ENCODE measurements at regions not wholly inside any gene's neighbourhood (a gene's known extent, or its start where the extent isn't known, plus 50 kb on each side); places are given as distances from the start of the nearest gene placed in this dataset.
A peak's percentile ranks its signal among the peaks of the same experiment; 100 is the strongest.

DNA sequence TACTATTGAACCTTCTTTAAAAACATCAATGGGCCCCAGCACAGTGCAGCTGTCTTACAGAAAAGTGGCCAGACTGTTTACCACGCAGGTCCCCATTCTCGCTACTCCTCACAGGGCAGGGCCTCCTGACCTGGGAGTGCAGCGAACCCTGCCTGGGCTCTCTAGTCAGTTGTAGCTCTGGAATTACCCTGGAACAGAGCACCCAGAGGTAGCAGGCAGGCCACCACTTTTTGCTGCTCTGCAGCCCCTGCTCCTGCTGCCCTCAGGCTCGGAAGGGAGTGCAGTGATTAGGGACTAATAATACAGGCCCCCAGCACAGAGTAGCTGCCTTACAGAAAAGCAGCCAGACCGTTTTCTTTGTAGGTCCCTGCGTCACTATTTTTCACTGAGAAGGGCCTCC lies 1563.0 kb downstream of the SUCLG1 start:
- no peaks in the 10 kb centered on the region for H3K36me3 ChIP-seq
- DNase-seq (ENCODE audit: low read depth in 1 of 2, low spot score in 1 of 2), result no peak
- no peak overlapping the region for H3K27ac ChIP-seq
- no peak overlapping the region for H3K4me3 ChIP-seq
- H3K4me1 ChIP-seq (ENCODE audit: low read depth), result peaks cover 13% of the 10 kb centered on the region
- TF ChIP-seq, protein P1, sequence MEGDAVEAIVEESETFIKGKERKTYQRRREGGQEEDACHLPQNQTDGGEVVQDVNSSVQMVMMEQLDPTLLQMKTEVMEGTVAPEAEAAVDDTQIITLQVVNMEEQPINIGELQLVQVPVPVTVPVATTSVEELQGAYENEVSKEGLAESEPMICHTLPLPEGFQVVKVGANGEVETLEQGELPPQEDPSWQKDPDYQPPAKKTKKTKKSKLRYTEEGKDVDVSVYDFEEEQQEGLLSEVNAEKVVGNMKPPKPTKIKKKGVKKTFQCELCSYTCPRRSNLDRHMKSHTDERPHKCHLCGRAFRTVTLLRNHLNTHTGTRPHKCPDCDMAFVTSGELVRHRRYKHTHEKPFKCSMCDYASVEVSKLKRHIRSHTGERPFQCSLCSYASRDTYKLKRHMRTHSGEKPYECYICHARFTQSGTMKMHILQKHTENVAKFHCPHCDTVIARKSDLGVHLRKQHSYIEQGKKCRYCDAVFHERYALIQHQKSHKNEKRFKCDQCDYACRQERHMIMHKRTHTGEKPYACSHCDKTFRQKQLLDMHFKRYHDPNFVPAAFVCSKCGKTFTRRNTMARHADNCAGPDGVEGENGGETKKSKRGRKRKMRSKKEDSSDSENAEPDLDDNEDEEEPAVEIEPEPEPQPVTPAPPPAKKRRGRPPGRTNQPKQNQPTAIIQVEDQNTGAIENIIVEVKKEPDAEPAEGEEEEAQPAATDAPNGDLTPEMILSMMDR (IDR thresholded peaks at IDR 0.05; ENCODE audit: low read depth, low read length), result no peak
- H3K9me3 ChIP-seq (ENCODE audit: low read depth), result no peaks in the 10 kb centered on the region
- H3K27me3 ChIP-seq, result no peaks in the 10 kb centered on the region

DNA sequence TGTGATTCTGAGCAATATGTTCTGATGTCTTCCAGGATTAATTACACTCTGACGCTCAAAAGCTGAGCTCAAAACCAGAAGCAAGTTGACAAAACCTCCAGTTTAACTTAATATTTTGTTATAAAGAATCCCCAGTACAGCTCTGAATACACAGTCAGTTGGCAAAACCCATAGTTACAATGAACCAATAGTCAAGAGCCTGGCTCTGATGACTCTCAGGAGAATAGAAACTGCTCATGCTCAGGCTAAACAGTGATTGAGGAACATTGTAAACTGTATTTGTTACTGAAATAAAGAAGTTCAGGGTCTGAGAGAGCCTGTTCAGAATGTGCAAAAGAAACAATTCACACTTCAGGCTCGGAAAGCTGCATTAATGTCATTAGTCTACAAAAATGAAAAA lies 1565.9 kb downstream of the SUCLG1 start:
- Histone ChIP-seq H3K36me3 (no peaks in the 10 kb centered on the region), H3K27ac (no peak overlapping the region), H3K27me3 (no peaks in the 10 kb centered on the region), H3K4me1 (ENCODE audit: low read depth) (peaks cover under 1% of the 10 kb centered on the region), H3K9me3 (ENCODE audit: low read depth) (no peaks in the 10 kb centered on the region), H3K4me3 (no peak overlapping the region)
- no peak for DNase-seq (ENCODE audit: low read depth in 1 of 2, low spot score in 1 of 2)
- TF ChIP-seq, protein P1 (IDR thresholded peaks at IDR 0.05; ENCODE audit: low read depth, low read length), result no peak

DNA sequence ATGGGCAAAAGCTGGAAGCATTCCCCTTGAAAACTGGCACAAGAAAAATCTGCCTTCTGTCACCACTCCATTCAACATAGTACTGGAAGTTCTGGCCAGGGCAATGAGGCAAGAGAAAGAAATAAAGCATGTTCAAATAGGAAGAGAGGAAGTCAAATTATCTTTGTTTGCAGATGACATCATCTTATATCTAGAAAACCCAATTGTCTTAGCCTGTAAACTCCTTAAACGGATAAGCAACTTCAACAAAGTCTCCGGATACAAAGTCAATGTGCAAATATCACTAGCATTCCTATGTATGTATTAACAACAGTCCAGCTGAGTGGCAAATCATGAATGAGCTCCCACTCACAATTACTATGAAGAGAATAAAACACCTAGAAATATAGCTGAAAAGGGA lies 1579.3 kb downstream of the SUCLG1 start:
- Histone ChIP-seq H3K27ac (no peak overlapping the region), H3K4me1 (ENCODE audit: low read depth) (no peaks in the 10 kb centered on the region), H3K27me3 (no peaks in the 10 kb centered on the region), H3K4me3 (no peak overlapping the region), H3K9me3 (ENCODE audit: low read depth) (no peaks in the 10 kb centered on the region), H3K36me3 (no peaks in the 10 kb centered on the region)
- TF ChIP-seq, protein P1 (IDR thresholded peaks at IDR 0.05; ENCODE audit: low read depth, low read length), result no peak
- peak in 1 of 2 donors; percentile 59 for DNase-seq (ENCODE audit: low read depth in 1 of 2, low spot score in 1 of 2)

DNA sequence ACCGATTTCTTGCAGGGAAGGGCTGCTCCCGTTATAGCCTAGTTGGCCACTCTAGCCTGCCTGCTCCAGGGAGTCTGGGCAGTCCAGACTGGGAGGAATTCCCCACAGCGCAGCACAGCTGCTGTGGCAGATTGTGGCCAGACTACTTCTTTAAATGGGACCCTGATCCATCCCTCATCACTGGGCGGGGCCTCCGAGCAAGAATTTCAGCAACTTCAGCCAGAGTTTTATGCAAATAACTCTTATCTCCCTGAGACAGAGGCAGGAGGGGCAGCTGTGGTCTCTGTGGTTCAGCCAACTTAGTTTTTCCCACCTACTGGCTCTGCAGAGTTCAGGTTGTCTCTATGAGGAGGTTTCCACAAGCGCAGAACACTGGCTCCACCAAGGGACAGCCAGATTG lies 1583.2 kb downstream of the SUCLG1 start:
- Histone ChIP-seq H3K27ac (no peak overlapping the region), H3K27me3 (no peaks in the 10 kb centered on the region), H3K4me1 (ENCODE audit: low read depth) (no peaks in the 10 kb centered on the region), H3K4me3 (no peak overlapping the region), H3K36me3 (no peaks in the 10 kb centered on the region), H3K9me3 (ENCODE audit: low read depth) (no peaks in the 10 kb centered on the region)
- DNase-seq (ENCODE audit: low read depth in 1 of 2, low spot score in 1 of 2), result peak in 1 of 2 donors; percentile 20
- TF ChIP-seq, protein P1 (IDR thresholded peaks at IDR 0.05; ENCODE audit: low read depth, low read length), result no peak

DNA sequence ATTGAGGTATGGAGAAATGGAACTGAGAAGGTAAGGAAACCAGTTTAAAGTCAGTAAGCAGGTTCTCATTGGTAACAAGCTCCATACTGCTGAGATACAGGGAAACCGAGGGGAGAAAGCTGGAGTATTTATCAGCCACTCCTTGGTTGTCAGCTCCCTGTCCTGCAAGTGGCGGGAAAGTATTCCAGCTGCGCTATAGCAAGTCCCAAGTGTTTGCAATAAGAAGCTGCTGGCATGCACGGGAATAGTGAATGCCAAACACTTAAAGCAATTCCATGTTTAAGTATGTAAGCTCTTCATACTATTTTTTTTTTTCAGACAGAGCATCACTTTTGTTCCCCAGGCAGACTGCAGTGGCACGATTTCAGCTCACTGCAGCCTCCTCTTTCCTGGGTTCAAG lies 1601.1 kb downstream of the SUCLG1 start:
- peak; percentile 15 to 48 for DNase-seq (ENCODE audit: low read depth in 1 of 2, low spot score in 1 of 2)
- no peak overlapping the region for H3K4me3 ChIP-seq
- H3K36me3 ChIP-seq, result no peaks in the 10 kb centered on the region
- no peaks in the 10 kb centered on the region for H3K27me3 ChIP-seq
- H3K9me3 ChIP-seq (ENCODE audit: low read depth), result no peaks in the 10 kb centered on the region
- no peaks in the 10 kb centered on the region for H3K4me1 ChIP-seq (ENCODE audit: low read depth)
- no peak overlapping the region for H3K27ac ChIP-seq
- TF ChIP-seq, protein P1 (IDR thresholded peaks at IDR 0.05; ENCODE audit: low read depth, low read length), result no peak

DNA sequence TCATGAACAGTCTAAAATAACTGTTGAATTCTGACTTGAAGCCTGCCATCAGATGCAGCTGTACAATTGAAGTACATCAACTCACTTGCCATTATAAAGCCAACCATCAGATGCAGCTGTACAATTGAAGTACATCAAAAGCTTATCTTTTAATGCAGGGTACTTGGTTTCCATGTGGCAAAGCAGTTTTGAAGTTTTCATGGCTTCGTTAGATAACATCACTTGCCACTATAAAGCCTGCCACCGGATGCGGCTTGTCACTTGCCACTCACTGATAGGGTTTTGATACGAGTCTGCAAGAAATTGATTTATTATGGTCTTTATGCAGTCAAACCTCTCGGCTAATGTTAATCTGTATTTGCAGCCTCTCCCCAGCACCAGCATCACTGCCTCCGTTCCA lies 1605.8 kb downstream of the SUCLG1 start:
- H3K36me3 ChIP-seq, result no peaks in the 10 kb centered on the region
- TF ChIP-seq, protein P1 (IDR thresholded peaks at IDR 0.05; ENCODE audit: low read depth, low read length), result no peak
- H3K4me1 ChIP-seq (ENCODE audit: low read depth), result no peaks in the 10 kb centered on the region
- H3K27ac ChIP-seq, result no peak overlapping the region
- H3K27me3 ChIP-seq, result no peaks in the 10 kb centered on the region
- no peak overlapping the region for H3K4me3 ChIP-seq
- no peak for DNase-seq (ENCODE audit: low read depth in 1 of 2, low spot score in 1 of 2)
- H3K9me3 ChIP-seq (ENCODE audit: low read depth), result no peaks in the 10 kb centered on the region

Data from cardiac muscle cell (in vitro differentiated cells and primary cell).